HG02943 (cell line): ENCODE measurements at regions not wholly inside any gene's neighbourhood (a gene's known extent, or its start where the extent isn't known, plus 50 kb on each side); places are given as distances from the start of the nearest gene placed in this dataset.

Source experiments
- ATAC-seq: cut with Tn5 transposase; IDR thresholded peaks from one replicate; pipeline ENCODE4 v1.9.1; 2021; ENCODE audit warnings: mild to moderate bottlenecking, low read depth, moderate library complexity; ENCODE audit not compliant: unreplicated experiment

DNA sequence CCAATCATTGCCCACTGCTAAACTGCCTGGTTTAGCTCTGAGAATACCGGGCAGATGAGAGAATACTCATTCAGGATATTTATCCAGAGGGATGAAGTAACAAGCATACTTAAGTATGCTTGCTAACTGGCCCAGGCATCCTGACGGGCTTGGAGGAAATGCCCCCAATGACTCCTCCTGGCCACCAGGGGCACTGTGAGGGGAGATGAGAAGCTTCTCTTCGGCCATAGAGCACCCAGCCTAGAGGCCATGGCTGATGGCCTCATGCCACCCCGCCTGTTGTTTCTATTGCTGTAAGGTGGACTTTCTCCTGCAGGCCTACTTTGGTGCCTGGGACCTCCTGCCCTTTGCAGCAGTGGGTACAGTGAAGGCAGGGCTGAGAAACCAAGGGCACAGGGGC, 134.5 kb upstream of the FSTL4 start:
- no peak for ATAC-seq

DNA sequence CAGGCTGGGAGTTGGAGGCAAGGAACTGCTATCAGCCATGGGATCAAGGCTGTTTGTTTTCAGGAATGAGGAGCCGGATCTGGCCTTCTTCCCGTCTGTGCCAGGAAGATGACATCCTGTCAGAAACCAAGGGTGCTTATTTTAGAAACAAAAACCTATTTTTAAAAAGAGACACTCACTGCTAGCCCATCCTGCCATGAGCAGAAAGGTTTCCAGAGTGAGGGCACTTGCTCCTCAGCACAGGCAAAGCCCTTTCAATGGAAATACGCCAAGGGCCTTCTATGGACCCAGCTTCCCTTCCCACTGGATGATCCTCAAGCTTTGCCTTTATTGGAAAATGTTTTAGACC, 132.6 kb upstream of the FSTL4 start:
- no peak for ATAC-seq

DNA sequence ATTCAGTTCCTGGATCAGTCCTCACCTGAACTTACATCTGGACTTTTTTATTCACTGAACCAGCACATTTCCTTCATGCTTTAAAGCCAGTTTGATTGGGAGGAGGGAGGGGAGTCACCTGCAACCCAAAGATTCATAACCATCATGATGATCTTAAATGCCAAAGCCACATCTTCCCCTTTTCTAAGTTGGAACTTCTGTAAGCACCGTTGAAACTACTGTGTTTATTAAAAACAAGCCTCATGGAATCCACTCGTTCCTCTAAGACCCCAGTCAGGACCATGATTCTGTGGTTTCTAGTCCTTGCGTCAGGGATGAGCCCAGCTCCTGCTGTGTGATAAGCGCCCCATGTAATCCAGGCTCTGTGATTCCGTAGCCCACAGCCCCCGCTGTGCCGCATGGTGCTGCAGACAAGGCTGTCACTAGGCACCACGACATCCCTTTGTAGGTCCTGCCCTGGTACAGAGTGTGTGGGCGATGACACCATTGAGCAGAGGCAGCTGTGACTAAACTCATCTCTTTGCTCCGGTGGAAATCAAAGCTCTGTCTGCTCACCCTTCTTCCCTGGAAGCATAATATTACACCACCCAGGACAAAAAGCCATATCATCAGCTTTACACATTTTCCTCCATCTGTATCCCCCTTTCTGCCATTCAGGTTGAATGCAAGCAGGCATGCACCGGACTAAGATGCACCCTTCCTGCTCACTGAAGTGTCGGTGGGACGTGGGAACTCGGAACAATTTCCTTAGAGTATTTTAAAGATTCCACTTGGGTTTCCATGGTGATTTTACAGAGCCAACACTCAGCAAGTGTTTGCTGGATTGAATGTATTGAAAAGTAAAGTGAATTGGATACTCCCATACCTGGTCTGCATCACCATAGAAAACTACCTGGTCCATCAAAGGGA, 132.0 kb upstream of the FSTL4 start:
- ATAC-seq: no peak

DNA sequence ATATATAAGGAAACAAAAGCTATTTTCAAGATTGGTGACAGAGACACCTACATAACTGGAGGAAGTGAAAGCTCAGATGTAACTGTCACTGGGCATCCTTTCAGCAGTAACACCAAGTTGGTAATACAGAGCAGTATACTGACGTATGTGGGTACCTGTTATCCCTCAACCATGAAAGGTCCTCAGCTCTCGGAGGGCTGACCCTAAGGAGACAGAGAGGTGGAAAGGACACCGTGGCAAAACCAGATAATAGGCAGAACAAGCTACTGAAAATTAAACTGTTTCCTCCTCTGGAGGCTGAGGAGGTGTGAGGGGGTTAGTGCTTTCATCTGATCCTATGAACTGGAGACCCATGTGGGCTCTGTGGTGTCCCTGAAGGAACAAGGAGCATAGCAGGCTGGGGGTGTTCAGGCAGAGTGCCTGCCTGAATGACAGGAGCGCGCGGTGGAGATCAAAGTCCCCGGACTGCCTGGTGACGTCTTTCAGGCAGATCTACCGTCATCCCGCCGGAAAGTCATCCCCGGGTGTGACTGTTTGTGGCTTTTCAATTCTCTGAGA, 130.2 kb upstream of the FSTL4 start:
- no peak for ATAC-seq

DNA sequence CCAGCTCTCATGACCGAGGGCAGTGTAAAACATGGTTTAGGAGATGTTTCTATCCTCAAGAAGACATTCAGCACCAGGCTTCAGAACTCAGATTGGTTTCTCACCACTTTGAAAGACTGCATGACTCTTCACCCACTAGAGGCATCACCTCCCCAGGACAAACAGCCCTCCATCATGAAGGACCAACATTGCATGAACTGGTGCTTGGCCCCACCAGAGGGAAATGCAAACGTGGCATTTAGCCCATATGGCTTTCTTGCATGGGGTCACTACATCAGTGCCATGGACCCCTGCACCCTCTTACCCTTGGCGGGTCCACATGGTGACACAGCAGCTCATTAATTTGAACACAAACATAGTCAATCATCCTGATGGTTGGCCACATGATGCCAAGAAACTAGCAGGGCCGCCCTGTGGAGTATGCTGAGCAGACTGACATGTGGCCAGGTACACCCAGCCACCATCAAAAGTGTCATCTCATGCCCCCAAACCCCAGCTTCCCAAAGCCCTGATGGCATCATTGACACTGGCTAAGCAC, 129.5 kb upstream of the FSTL4 start:
- no peak for ATAC-seq

DNA sequence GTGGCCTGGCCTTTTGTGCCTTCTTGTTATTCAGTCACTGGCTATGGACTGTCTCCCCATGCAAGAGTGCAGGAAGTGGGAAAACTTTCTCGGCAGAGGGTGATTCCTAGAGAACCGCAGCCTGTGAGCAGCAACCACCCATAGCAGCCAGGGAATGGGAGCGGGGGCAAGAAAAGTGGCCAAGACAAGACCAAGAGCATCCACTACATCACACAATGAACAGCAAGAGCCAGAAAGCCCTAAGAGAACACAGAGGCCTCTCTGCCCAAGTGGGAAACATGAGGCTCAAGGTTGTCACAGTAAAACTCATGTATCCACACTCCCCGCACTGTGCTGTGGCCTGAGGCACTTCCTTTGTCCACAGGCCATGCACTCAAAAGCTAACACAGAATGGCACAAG, 129.1 kb upstream of the FSTL4 start:
- no peak for ATAC-seq

DNA sequence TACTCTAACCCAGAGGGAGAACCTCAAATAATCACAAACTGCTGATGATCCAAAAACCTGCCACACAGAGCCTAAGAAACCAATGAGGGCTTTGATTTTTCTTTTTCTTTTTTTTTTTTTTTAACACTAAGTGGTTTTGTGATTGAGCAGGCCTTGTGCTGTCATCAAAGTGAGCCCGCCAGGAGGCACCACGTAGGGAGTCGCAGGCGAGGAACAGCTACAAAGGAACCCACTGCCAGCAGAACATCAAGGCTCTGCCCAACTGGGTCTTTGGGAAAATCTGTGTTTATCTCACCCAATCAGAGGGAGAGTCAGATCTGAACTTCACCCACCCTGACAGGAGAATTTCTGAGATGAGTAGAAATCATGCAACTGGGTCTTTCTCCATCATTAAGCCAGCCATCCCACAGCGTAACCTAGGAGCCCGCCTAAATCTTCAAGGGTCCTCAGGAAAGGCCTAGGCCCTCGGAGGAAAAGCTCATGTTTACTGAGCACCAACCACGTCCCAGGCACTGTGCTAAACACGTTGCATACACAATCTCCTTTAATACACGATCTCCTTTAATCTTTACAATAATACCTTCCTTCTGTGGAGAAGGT, 126.9 kb upstream of the FSTL4 start:
- no peak for ATAC-seq

DNA sequence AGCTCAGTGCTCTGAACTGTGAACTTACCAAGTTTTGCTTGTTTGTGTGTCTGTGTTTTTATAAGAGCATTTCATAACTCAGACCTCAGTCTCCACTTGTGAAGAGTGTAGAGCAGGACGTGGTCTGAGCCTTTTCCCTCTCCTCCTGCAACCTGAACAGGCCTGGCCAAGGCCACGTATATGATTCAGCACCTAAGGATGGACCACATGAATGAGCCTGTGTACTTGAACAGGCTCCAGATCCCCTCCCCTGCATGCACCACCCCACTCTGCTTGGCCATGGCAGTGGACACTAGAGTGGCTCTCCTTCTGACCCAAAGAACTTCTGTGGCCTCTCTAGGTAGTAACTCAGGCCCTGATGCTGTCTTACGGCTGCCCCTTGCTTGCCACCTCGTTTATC, 125.9 kb upstream of the FSTL4 start:
- ATAC-seq: no peak

DNA sequence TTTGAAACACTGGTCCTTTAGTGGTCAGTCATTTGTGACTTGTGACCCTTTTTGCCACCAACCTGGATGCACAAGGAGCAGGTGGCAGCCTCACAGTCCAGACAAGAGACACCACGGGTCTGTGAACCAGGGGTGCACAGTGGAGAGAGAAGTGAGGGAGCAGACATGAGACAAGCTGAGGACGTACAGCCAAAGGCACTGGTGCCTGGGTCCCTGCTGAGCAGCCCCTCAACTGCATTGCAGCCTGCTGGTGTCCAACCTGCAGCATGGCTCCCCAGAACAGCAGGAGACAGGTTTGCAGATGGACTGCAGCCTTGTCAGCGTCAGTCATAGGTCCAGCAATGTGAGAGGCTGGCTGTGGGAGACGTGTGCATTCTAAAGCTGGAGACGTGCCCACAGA, 124.2 kb upstream of the FSTL4 start:
- ATAC-seq: no peak

DNA sequence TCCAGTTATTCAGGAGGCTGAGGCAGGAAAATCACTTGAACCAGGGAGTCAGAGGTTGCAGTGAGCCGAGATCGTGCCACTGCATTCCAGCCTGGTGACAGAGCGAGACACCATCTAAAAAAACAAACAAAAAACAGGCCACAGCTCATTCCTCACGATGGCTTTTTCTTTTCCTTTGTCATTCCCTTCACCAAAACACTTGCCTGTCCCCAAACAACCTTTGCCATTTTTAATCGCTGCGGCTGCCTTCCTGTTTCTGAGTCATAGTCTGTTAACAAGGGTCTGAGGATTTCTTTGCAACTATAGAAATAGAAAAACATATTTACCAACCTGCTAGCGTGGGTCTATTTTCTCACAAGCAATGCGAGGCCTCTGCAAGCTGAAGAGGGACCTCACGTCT, 123.0 kb upstream of the FSTL4 start:
- ATAC-seq: no peak

DNA sequence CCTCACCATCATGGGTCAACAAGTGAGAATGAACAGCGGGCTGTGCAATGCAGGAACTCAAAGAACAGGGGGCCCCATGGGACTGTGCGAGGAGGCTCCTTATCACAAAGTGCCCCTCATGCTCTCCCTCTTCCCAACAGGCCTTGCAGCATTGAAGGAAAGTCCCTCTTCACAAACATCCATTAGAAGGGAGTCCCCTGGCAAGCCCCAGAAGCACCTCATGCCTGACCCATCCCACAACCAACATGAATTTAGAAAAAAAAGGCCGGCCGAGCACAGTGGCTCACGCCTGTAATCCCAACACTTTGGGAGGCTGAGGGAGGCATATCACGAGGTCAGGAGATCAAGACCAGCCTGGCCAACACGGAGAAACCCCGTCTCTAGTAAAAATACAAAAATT, 122.6 kb upstream of the FSTL4 start:
- ATAC-seq: no peak

DNA sequence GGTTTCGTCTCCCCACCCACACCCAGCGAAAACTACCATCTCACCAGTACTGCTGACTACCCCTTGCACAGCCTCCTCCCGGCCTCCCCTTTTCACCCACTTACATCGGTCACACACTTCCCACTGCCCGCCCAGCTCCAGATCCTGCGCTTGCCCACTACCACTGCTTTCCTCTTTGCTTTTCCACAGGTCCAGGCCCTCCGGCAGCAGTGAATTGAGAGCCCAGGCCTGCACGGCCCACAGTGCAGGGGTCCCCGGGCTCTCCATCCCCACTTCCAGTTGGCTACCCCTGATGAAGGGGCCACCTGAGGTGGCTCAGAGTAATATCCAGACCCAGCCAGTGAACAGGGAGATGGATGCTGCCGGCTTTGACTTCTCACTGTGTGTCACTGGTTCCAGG, 120.2 kb upstream of the FSTL4 start:
- ATAC-seq: no peak

DNA sequence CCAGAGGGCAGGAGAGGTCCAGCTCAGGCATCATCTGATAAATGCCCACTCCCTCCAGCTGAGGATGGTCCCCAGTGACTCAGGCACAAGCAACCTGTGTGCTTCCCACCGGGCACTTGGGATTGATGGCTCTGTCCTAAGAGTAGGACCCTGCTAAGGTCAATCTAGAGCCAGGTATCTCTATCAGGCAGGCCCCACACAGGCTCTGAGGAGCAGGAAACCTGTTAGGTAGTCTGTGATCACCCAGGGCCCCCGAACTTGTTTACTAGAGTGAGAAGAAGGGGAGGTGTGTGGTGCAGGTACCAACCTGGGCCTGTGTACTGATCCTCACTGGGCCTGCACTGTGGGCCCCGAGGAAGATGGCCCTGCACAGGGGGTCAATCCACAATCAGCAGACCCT, 119.6 kb upstream of the FSTL4 start:
- ATAC-seq: no peak

DNA sequence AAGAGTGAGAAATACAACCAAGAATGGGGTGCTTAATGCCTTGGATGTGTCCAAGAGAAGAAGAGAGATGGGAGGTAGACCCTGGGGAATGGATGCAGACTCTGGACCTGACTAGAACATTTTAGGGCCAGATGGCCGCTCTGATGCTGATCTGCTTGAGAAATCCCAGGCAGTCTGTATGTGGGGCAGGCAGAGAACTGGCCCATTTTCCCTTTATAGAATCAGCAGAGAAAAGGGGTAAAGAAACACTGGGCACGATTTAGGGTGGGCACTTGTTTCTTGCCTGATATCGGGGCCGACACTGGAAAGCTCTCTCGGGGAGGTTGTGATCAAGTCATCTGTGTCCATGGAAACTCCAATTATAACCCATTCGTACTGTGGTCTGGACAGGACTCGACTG, 118.5 kb upstream of the FSTL4 start:
- no peak for ATAC-seq

DNA sequence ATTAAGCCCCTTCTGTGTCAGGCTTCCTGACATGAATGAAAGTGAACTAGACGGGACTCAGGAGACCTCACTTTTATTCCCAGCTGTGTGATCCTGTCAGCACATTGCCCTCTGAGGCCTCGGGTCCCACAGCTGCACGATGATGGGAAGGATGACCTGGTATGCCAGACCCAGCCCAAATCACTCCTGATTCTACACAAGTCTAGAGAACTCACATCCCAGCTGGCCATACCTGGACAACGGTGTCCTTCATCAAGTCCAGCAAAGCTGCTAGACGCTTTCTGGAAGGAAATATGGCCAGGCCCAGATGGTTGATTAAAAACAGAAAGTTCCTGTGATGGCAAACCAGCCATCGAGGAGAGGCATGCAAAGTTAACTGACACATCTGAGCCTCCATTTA, 118.0 kb upstream of the FSTL4 start:
- ATAC-seq: no peak

DNA sequence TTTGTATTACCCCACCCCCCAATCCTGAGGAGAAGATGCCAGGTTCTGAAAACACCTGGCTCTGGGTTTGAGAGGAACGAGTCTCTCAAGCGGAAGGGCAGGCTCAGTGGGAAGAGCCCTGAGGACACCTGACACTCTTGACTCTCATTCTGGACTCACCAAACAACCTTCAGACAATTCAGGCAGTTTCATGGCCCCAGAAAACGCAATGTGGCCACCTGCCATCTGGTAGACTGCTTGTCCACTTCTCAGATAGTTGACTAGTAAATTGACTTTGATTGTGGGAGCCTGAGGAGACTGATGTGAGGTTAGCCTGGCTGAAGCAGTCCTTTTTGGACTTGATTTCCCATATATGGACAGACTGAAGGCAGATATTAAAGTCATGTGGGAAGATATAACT, 117.5 kb upstream of the FSTL4 start:
- ATAC-seq: no peak

DNA sequence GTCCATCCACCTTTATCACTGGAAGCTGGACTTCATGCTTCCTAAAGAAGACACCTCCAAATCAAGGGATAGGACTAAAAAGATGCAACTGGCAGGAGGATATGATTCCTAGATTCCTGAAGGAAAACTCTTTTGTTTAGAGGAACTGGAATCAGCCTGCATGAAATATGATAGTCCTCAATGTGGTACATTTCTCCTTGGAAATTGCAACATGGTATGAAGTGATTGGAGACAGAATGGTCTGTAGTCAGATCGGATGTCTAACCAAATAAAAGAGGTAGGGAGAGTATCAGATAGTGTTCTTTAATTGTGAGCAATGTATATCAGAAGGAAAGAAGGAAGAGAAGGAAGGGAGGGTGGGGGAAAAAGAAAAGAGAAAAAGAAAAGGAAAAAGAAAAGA, 116.1 kb upstream of the FSTL4 start:
- no peak for ATAC-seq

DNA sequence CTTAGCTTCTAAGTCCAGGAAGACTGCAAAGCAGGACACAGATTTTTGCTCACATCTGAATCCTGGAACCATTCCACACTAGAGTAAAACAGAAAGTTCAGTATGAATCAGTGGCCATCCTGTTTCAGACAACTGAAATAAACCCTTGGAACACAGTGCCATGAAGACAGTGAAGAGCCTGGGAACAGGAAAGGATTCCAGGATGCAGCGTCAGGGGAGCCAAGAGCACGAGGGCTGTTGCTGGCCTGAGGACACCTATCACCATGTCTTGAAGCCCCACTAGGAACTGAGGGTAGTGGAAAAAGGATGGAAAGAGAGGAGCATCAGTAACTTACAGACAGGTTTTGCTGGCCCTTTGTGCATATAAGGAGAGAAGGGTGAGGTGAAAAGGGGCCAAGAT, 115.3 kb upstream of the FSTL4 start:
- no peak for ATAC-seq

DNA sequence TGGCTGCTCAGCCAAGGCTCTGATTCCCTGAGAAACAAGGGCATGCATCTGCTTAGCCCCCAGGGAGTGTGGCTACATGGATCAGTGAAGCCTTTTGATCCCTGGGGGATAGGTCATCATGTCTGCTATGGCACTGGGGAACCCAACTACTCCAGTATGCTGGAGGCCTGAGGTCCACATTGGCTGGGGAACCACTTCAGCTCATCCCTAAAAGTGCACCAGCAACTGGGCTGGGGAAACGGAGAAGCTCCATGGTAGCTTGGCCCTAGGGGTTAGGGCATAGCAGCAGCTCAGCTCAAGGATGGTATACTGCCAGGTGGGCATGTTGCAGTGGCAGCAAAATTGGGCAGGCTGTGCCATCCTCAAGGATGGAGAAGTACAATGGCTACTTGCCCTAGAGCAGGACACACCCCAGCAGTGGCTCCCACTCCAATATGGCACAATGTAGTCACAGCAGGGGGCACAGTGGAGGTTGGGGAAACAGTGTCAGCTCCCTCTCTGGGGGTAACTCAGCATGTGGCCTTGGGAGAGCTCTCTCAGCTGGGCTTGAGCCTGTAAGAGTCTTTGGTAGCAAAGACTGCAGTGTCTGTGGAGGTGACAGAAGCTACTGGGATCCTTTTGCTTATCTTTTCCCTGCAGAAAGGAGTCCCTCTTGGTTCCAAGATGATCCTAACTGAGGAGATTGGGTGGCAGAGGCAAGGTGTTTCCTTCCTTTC, 111.5 kb upstream of the FSTL4 start:
- no peak for ATAC-seq

DNA sequence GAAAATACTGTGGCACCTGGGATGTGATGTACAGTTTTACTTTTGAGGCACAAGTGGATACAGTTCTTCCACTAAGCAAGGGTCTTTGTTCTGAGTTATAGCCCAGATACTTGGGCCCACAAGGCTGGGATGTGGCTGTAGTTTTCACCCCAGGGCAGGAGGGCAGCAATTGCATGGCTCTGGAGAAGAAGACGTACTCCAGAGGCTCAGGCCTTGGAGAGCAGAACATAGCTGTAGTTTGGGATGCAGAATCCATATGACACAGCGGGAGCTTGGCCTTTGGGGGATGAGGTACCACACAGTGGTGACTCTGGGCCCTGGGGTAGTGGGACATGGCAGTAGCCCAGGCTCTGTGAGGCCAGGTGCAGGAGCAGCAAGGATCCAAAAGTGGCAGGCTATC, 110.8 kb upstream of the FSTL4 start:
- ATAC-seq: no peak

DNA sequence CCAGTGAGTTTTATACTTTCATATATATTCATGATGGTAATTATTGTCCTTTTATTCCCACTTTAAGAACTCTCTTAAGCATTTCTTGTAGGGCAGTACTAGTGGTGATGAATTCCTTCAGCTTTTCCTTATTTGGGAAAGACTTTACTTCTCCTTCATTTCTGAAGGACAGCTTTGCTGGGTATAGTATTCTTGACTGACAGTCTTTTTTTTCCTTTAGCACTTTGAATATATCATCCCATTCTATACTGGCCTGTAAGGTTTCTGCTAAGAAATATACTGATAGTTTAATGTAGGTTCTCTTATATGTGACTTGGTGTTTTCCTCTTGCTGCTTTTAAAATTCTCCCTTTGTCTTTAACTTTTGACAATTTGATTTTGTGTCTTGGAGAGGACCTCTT, 109.0 kb upstream of the FSTL4 start:
- ATAC-seq: no peak
